ENCODE measurements at regions not wholly inside any gene's neighbourhood (a gene's known extent, or its start where the extent isn't known, plus 50 kb on each side); places are given as distances from the start of the nearest gene placed in this dataset.

DNA sequence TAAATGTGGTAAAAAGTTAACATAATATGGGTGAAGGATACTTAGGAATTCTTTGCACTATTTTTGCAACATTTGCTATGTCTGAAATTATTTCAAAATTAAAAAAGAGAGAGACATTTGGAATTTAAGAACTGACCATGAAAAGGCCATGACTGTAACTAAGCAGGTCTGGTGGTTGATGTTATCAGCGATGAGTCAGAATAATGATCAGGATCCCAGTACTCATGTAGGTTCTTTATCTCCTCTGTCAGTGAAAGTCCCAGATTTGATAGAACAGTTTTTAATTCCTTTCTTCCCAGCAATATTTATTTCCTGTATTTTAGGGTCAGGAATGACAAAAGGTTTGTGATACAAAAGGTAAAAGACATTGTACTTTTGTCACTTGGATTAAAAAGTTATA, 242.4 kb upstream of the ZNF521 start:
- Histone ChIP-seq H3K9ac (ENCODE audit: low read length) (no peak overlapping the region), H3K36me3 (ENCODE audit: control insufficient read depth, low read depth, low read length) (no peaks in the 10 kb centered on the region), H3K27ac (ENCODE audit: low read length) (no peak overlapping the region), H3K4me1 (ENCODE audit: control insufficient read depth, low read depth, low read length) (no peaks in the 10 kb centered on the region), H3K9me3 (ENCODE audit: control insufficient read depth, low read depth, low read length) (no peaks in the 10 kb centered on the region), H3K27me3 (ENCODE audit: control insufficient read depth, insufficient read depth, low read length) (no peaks in the 10 kb centered on the region), H3K4me3 (ENCODE audit: low read length) (no peak overlapping the region)

DNA sequence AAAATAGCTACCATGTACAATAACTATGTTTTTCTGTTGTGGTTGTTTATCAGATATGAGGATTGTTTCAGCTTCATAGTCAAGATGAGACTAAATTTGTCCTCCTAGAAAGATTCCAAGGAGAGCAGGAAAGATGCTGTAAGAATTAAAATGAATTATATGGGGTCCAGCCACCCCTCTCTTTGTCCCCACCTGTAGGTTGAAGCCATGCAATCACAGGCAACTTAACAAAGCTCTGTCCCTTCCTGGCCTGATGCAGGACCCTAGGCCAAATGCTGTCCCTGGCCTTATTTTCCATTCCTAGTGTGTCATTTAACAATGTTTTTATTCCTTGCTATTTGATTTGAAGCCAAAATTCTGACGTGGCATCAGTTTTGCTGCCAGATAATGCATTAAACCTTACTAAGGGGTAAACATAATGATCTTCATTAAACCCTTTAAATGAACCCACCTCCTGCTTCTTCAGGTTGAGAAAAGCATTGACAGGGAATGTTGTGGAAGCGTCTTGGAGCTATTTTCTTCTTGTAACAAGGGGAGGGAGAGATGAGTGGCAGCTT, 240.9 kb upstream of the ZNF521 start:
- no peaks in the 10 kb centered on the region for H3K4me1 ChIP-seq (ENCODE audit: control insufficient read depth, low read depth, low read length)
- H3K36me3 ChIP-seq (ENCODE audit: control insufficient read depth, low read depth, low read length) = no peaks in the 10 kb centered on the region
- H3K9me3 ChIP-seq (ENCODE audit: control insufficient read depth, low read depth, low read length) = peaks cover under 1% of the 10 kb centered on the region
- no peak overlapping the region for H3K4me3 ChIP-seq (ENCODE audit: low read length)
- H3K27ac ChIP-seq (ENCODE audit: low read length) = no peak overlapping the region
- no peak overlapping the region for H3K9ac ChIP-seq (ENCODE audit: low read length)
- no peaks in the 10 kb centered on the region for H3K27me3 ChIP-seq (ENCODE audit: control insufficient read depth, insufficient read depth, low read length)

DNA sequence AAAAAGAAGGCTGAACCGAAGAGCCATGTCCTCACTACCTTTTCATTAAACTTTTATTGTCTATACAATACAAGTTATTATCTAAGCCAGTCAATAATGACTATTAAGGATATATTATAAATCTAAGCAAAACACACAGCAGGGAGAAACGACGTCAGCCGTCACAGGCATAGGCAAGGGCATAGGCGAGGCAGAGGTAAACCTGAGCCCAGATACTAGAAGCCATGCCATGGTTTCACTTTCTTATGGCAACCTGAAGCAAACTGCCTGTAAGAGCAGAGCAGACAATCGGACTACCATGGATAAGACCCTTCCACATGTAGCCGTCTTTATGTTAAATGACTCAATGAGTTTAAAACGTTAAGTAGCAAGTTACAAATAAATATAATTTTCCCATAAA, 238.5 kb upstream of the ZNF521 start:
- Histone ChIP-seq H3K4me1 (ENCODE audit: control insufficient read depth, low read depth, low read length) (no peaks in the 10 kb centered on the region), H3K4me3 (ENCODE audit: low read length) (no peak overlapping the region), H3K9me3 (ENCODE audit: control insufficient read depth, low read depth, low read length) (peaks cover 7% of the 10 kb centered on the region), H3K27ac (ENCODE audit: low read length) (no peak overlapping the region), H3K9ac (ENCODE audit: low read length) (no peak overlapping the region), H3K36me3 (ENCODE audit: control insufficient read depth, low read depth, low read length) (no peaks in the 10 kb centered on the region), H3K27me3 (ENCODE audit: control insufficient read depth, insufficient read depth, low read length) (no peaks in the 10 kb centered on the region)

- no peaks in the 10 kb centered on the region for H3K4me1 ChIP-seq (ENCODE audit: control insufficient read depth, low read depth, low read length)
- no peak overlapping the region for H3K4me3 ChIP-seq (ENCODE audit: low read length)
- no peaks in the 10 kb centered on the region for H3K36me3 ChIP-seq (ENCODE audit: control insufficient read depth, low read depth, low read length)
These were observed 235.6 kb upstream of the ZNF521 start for GRCh38 chr18:25587545-25587944.

DNA sequence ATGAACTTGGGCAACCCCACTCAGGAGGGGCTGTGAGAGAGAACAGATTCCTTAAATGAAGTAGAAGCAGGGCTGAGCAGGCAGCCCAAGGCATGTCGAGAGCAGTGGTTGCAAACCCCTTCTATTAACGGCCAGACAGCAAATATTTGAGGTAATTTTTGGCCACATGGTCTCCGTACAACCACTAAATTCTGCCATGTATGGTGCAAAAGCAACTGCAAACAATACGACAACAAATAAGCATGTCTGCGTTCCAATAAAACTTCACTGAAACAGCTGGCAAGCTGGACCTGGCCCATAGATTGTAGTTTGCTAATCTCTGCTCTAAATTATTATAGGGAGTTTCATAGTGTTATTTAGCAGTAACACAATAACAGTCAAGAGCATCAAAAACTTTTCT, 217.0 kb upstream of the ZNF521 start:
- Histone ChIP-seq H3K27me3 (ENCODE audit: control insufficient read depth, insufficient read depth, low read length) (no peaks in the 10 kb centered on the region), H3K4me3 (ENCODE audit: low read length) (no peak overlapping the region), H3K4me1 (ENCODE audit: control insufficient read depth, low read depth, low read length) (no peaks in the 10 kb centered on the region), H3K9me3 (ENCODE audit: control insufficient read depth, low read depth, low read length) (no peaks in the 10 kb centered on the region), H3K9ac (ENCODE audit: low read length) (no peak overlapping the region), H3K36me3 (ENCODE audit: control insufficient read depth, low read depth, low read length) (no peaks in the 10 kb centered on the region), H3K27ac (ENCODE audit: low read length) (no peak overlapping the region)

More at GRCh38 chr18:25587545-25587944, 235.6 kb upstream of the ZNF521 start:
- Histone ChIP-seq H3K9me3 (ENCODE audit: control insufficient read depth, low read depth, low read length) (peaks cover 7% of the 10 kb centered on the region), H3K27ac (ENCODE audit: low read length) (no peak overlapping the region), H3K27me3 (ENCODE audit: control insufficient read depth, insufficient read depth, low read length) (no peaks in the 10 kb centered on the region), H3K9ac (ENCODE audit: low read length) (no peak overlapping the region)

DNA sequence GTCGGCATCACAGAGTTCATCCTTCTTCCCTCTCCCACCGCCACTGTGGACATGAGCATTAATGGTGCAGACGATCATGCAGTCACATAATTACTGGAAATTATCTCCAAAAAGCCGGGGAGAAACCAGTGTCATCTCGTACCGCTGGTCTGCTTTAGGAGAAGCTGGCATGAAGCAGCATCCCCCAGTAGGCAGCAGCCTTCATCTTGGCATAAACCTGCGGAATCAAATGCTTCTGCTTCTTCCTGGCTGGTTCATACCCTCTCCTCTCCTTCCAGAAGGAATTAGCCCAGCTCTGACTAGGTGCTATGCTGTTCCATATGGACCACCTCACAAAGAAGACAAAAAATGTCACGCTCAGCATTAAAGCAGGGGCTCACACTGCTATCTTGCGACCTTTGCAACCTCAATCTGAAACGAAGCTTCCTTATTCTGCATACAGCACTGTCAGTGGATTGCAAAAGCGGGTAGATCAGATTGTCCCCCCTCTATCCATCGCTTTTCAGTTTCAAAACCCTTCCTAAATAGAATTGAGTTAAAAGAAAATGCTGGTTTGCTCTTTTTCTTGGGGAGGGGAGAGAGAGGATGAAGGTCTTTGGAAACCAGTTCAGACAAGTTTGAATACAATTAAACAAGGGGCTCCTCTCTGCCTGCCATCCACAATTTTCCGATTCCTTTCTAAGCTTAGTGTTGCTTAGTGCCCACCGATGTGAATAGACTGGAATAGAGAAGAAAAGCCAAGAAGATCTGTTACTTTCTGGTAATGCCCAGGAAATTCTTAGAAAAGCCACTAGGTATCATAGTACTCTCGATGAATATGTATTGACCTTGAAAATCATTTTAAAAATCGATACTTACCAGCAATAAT, 212.1 kb upstream of the ZNF521 start:
- H3K9me3 ChIP-seq (ENCODE audit: control insufficient read depth, low read depth, low read length) = no peaks in the 10 kb centered on the region
- H3K9ac ChIP-seq (ENCODE audit: low read length) = no peak overlapping the region
- H3K27ac ChIP-seq (ENCODE audit: low read length) = no peak overlapping the region

GRCh38 chr18:25563346-25563745, 211.4 kb upstream of the ZNF521 start:
- no peaks in the 10 kb centered on the region for H3K4me1 ChIP-seq (ENCODE audit: control insufficient read depth, low read depth, low read length)
- no peak overlapping the region for H3K4me3 ChIP-seq (ENCODE audit: low read length)
- no peaks in the 10 kb centered on the region for H3K9me3 ChIP-seq (ENCODE audit: control insufficient read depth, low read depth, low read length)
- no peak overlapping the region for H3K9ac ChIP-seq (ENCODE audit: low read length)
- no peak overlapping the region for H3K27ac ChIP-seq (ENCODE audit: low read length)
- H3K36me3 ChIP-seq (ENCODE audit: control insufficient read depth, low read depth, low read length) = no peaks in the 10 kb centered on the region
- no peaks in the 10 kb centered on the region for H3K27me3 ChIP-seq (ENCODE audit: control insufficient read depth, insufficient read depth, low read length)

More for the DNA sequence above, 212.1 kb upstream of the ZNF521 start:
- no peaks in the 10 kb centered on the region for H3K4me1 ChIP-seq (ENCODE audit: control insufficient read depth, low read depth, low read length)
- H3K4me3 ChIP-seq (ENCODE audit: low read length) = no peak overlapping the region
- H3K27me3 ChIP-seq (ENCODE audit: control insufficient read depth, insufficient read depth, low read length) = no peaks in the 10 kb centered on the region
- no peaks in the 10 kb centered on the region for H3K36me3 ChIP-seq (ENCODE audit: control insufficient read depth, low read depth, low read length)

DNA sequence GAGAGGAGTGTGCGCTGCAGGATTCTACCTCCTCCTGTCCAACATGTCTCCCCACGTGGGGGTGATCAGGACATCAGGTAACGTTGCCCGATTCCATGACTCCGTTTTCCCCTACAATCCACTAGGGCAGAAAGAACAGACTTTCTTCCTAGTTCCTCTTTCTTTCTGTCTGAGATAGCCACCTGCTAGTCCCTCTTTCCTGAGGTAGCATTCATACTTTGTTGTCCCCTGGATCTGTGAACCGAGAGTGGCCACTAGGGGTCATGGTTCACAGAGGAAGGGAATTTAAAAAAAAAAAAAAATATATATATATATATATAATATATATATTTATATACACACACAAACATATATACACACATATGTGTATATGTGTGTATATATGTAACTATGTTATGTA, 210.0 kb upstream of the ZNF521 start:
- Histone ChIP-seq H3K4me3 (ENCODE audit: low read length) (no peak overlapping the region), H3K9me3 (ENCODE audit: control insufficient read depth, low read depth, low read length) (no peaks in the 10 kb centered on the region), H3K4me1 (ENCODE audit: control insufficient read depth, low read depth, low read length) (no peaks in the 10 kb centered on the region), H3K27ac (ENCODE audit: low read length) (no peak overlapping the region), H3K36me3 (ENCODE audit: control insufficient read depth, low read depth, low read length) (no peaks in the 10 kb centered on the region), H3K9ac (ENCODE audit: low read length) (no peak overlapping the region), H3K27me3 (ENCODE audit: control insufficient read depth, insufficient read depth, low read length) (no peaks in the 10 kb centered on the region)

DNA sequence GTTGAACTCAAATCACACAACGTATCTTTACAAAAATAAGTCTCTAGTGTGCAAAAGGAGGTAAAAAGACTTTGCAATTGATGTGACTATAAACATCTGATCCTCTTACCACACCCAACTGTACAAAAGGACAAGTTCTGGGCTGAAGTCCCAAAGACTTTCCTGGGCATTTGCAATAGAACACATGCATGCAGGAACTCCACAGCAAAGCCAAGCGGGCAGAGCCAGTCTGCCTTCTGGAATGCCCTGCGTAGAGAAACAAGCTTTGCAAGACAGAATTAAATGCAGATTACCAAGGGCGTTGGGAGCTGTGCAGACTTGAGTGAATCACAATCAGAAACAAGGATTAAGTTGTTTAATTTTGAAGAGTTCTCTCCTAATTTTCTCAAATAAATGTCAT, 208.4 kb upstream of the ZNF521 start:
- no peak overlapping the region for H3K9ac ChIP-seq (ENCODE audit: low read length)
- no peaks in the 10 kb centered on the region for H3K36me3 ChIP-seq (ENCODE audit: control insufficient read depth, low read depth, low read length)
- no peaks in the 10 kb centered on the region for H3K27me3 ChIP-seq (ENCODE audit: control insufficient read depth, insufficient read depth, low read length)
- no peaks in the 10 kb centered on the region for H3K9me3 ChIP-seq (ENCODE audit: control insufficient read depth, low read depth, low read length)
- no peaks in the 10 kb centered on the region for H3K4me1 ChIP-seq (ENCODE audit: control insufficient read depth, low read depth, low read length)
- no peak overlapping the region for H3K27ac ChIP-seq (ENCODE audit: low read length)
- H3K4me3 ChIP-seq (ENCODE audit: low read length) = no peak overlapping the region

- Histone ChIP-seq H3K9ac (ENCODE audit: low read length) (no peak overlapping the region), H3K4me3 (ENCODE audit: low read length) (no peak overlapping the region), H3K27ac (ENCODE audit: low read length) (no peak overlapping the region), H3K27me3 (ENCODE audit: control insufficient read depth, insufficient read depth, low read length) (no peaks in the 10 kb centered on the region), H3K4me1 (ENCODE audit: control insufficient read depth, low read depth, low read length) (no peaks in the 10 kb centered on the region), H3K36me3 (ENCODE audit: control insufficient read depth, low read depth, low read length) (no peaks in the 10 kb centered on the region), H3K9me3 (ENCODE audit: control insufficient read depth, low read depth, low read length) (no peaks in the 10 kb centered on the region)
These were observed 205.0 kb upstream of the ZNF521 start for GRCh38 chr18:25557011-25557410.

DNA sequence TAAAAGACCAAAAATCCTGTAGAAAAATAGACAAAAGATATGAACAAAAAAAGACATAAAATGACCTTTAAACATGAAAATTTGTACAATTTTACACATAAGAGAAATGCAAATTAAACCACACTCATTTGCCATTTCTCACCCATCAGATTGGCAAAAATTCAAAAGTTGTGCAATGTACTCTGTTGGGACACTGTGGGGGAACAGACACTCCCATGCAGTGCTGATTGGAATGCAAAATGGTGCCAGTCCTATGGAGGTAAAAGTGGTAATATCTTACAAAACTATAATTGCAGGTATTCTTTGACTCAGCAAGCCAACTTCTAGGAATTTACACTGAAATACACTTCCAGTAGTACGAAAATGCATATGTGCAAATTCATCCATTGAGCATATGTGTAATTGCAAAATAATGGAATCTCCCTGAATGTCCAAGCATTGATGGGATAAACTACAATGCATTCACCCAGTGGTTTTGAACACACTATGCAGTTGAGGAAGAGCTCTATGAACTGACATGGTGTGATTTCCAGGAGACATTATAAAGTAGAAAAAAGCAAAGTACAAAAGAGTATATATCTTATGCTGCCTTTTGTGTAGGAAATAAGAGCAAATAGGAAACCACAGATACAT, 201.8 kb upstream of the ZNF521 start:
- Histone ChIP-seq H3K9ac (ENCODE audit: low read length) (no peak overlapping the region), H3K9me3 (ENCODE audit: control insufficient read depth, low read depth, low read length) (no peaks in the 10 kb centered on the region), H3K4me3 (ENCODE audit: low read length) (no peak overlapping the region), H3K36me3 (ENCODE audit: control insufficient read depth, low read depth, low read length) (no peaks in the 10 kb centered on the region), H3K27ac (ENCODE audit: low read length) (no peak overlapping the region), H3K4me1 (ENCODE audit: control insufficient read depth, low read depth, low read length) (no peaks in the 10 kb centered on the region), H3K27me3 (ENCODE audit: control insufficient read depth, insufficient read depth, low read length) (no peaks in the 10 kb centered on the region)

All from iPS-18a (cell line).